Fibroblast of mammary gland (primary cell): ENCODE measurements at regions not wholly inside any gene's neighbourhood (a gene's known extent, or its start where the extent isn't known, plus 50 kb on each side); places are given as distances from the start of the nearest gene placed in this dataset.

Source experiments
- DNase-seq: peaks from one replicate; pipeline ENCODE4 v3.0.0-alpha.2; 2010; ENCODE audit warnings: low read depth
- H3K4me3 ChIP-seq: 2 replicates; pipeline ENCODE4 v1.5.1; 2011; ENCODE audit warnings: low read depth, mild to moderate bottlenecking, low read length, moderate library complexity; ENCODE audit not compliant: control insufficient read depth
- CTCF ChIP-seq: conservative IDR thresholded peaks from 2 replicates; pipeline ENCODE4 v1.5.1; 2011; ENCODE audit warnings: low read depth, low read length, inconsistent platforms; ENCODE audit not compliant: control insufficient read depth, insufficient read depth

DNA sequence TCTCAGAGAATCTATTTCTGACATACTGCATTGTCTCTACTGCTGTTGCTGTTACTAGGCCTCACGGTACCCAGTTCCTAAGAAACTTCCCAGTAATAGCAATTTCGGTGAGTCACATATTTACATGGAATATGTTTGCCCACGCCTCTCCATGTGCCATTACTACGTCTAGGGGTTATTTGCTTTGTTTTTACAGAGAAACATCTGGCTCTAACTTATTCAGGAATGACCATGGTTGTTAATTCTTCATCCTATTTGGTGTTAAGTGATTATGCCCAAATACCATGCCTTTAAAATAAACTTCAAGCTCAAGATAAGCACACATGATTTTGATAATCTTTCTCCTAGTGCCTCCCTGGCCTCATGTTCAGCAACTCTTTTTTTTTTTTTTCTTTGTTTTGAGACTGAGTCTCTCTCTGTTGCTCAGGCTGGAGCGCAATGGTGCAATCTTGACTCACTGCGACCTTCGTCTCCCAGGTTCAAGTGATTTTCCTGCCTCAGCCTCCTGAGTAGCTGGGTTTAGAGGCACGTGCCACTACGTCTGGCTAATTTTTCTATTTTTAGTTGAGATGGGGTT lies 101.0 kb upstream of the HS3ST1 start:
- no peak for TF ChIP-seq CTCF
- no peak overlapping the region for H3K4me3 ChIP-seq
- DNase-seq: peak; percentile 47

GRCh38 chr4:11525085-11525484 lies 96.4 kb upstream of the HS3ST1 start:
- no peak for TF ChIP-seq CTCF
- H3K4me3 ChIP-seq: no peak overlapping the region
- no peak for DNase-seq

DNA sequence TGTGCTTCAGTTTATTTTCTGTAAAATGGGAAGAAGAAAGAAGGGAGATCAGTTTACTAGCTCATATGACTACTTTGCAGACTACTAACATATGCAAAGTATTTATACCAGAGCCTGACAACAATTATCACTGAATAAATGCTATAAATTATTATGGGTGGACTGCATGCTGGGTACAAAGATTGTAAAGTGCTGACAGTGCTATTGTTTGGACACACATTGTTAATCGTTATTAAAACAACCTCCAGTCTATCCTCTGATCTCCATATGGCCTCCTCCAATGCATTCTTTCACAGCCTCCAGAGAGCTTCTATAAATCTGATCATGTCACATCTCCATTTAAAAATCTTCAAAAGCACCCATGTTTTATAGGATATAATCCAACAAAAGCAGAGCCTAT lies 90.1 kb upstream of the HS3ST1 start:
- TF ChIP-seq CTCF: no peak
- no peak overlapping the region for H3K4me3 ChIP-seq
- DNase-seq: no peak

DNA sequence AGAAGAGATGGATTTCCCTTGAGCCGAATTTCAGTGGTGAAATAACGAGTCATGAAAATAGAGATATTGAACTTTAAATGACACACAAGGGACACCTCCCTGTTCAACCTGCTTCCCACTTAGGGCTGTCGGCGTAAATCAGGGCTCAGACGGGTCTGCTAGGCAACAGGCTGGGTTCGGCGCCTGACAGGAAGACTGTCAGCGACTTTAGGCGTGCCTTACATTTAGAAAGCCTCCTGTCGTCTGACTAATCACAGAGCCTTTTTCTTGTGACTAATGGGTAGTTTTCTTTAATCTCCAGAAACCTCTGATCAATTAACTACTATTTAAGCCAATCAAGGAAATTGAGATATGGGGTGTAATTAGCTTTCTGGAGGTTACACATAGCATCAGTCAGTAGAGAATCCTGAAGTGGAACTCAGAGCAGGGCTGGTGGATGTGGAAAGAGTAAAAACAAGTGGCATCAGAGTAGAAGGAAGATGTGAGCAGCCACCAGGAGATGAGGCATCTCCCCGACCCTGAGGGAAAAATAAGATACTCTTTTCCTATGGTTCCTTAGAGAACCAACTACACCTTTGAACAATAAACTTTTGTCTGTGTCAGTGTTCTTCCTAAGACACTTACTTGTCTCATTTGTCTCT lies 86.2 kb upstream of the HS3ST1 start:
- TF ChIP-seq CTCF: no peak
- H3K4me3 ChIP-seq: no peak overlapping the region
- no peak for DNase-seq

GRCh38 chr4:11514003-11514402 lies 85.3 kb upstream of the HS3ST1 start:
- H3K4me3 ChIP-seq: no peak overlapping the region
- no peak for TF ChIP-seq CTCF
- DNase-seq: no peak

- TF ChIP-seq CTCF: no peak
- H3K4me3 ChIP-seq: no peak overlapping the region
- DNase-seq: no peak
Observed at GRCh38 chr4:11512871-11513270, 84.2 kb upstream of the HS3ST1 start.
